ENCODE measurements at regions not wholly inside any gene's neighbourhood (a gene's known extent, or its start where the extent isn't known, plus 50 kb on each side); places are given as distances from the start of the nearest gene placed in this dataset.

GRCh38 chr15:95701410-95701809 lies 629.1 kb upstream of the NR2F2 start (continued):
- TF ChIP-seq BACH1 (IDR thresholded peaks at IDR 0.05; ENCODE audit: low read length) (no peak), TAF7 (optimal IDR thresholded peaks at IDR 0.05; ENCODE audit: borderline replicate concordance, low read depth, low read length) (no peak), CEBPB (IDR thresholded peaks at IDR 0.05; ENCODE audit: low read depth, low read length) (no peak), SIN3A (conservative IDR thresholded peaks at IDR 0.05 in 1 of 2, IDR thresholded peaks at IDR 0.05 in 1 of 2; ENCODE audit: low read depth in 1 of 2, low read length in 2 of 2) (no peak), JUN (IDR thresholded peaks at IDR 0.05; ENCODE audit: low read depth, low read length) (no peak)

Data from H1 (cell line).